Thyroid gland (tissue), 4 donors: ENCODE measurements at regions not wholly inside any gene's neighbourhood (a gene's known extent, or its start where the extent isn't known, plus 50 kb on each side); places are given as distances from the start of the nearest gene placed in this dataset.

ENCODE experiments used
- CTCF ChIP-seq, 6 experiments: fragments of 200-600 bp in 3 of 6; fragments of 450-650 bp in 3 of 6; sonication (generic) in 3 of 6; IDR thresholded peaks; one replicate each; pipeline ENCODE4 v1.5.1; 2016 to 2019; ENCODE audit warnings: antibody characterized with exemption in 6 of 6, mild to moderate bottlenecking in 2 of 6, inconsistent platforms in 1 of 6, moderate library complexity in 1 of 6
- POLR2A ChIP-seq, 2 donors: fragments of 450-650 bp; IDR thresholded peaks; one replicate each; pipeline ENCODE4 v1.6.1; 2017; ENCODE audit warnings: antibody characterized with exemption in 2 of 2, mild to moderate bottlenecking in 2 of 2, moderate library complexity in 1 of 2

- TF ChIP-seq CTCF (IDR thresholded peaks at IDR 0.05) (no peak), POLR2A (IDR thresholded peaks at IDR 0.05) (no peak)
Observed at GRCh38 chr1:22343456-22344328, 108.0 kb upstream of the ZBTB40 start.
